ENCODE measurements at regions not wholly inside any gene's neighbourhood (a gene's known extent, or its start where the extent isn't known, plus 50 kb on each side); places are given as distances from the start of the nearest gene placed in this dataset.

GRCh38 chr10:128995676-128996075, 471.4 kb upstream of the MGMT start:
- in situ Hi-C loops (cut with MboI) (no loop called here), intact Hi-C loops (cut with micrococcal nuclease) (no loop called here)
- no peak for TF ChIP-seq IRF2 (CRISPR knock-in tag; IDR thresholded peaks at IDR 0.05)
- peak; percentile 24 for TF ChIP-seq RBM25 (IDR thresholded peaks at IDR 0.05; ENCODE audit: low read depth, low read length, severe bottlenecking)
- Histone ChIP-seq H3K27me3 (ENCODE audit: control insufficient read depth in 2 of 2, insufficient read depth in 2 of 2, low read length in 2 of 2) (peaks cover 0 to 15% of the 10 kb centered on the region in 2 experiments; a peak in 3 of 5 replicates), H3K36me3 (ENCODE audit: control insufficient read depth, insufficient read depth, low read length) (no peaks in the 10 kb centered on the region), H3K9ac (ENCODE audit: insufficient read depth in 1 of 2, low read depth in 2 of 2, low read length in 2 of 2) (no peak overlapping the region), H3K4me2 (ENCODE audit: insufficient read depth, low read length) (no peak overlapping the region), H3K79me2 (ENCODE audit: control insufficient read depth, insufficient read depth, low read length) (no peaks in the 10 kb centered on the region), H3K4me1 (replicated peaks in 1 of 2; ENCODE audit: control insufficient read depth in 2 of 2, insufficient read depth in 2 of 2, low read length in 2 of 2) (no peaks in the 10 kb centered on the region), H3K9me3 (replicated peaks; ENCODE audit: control insufficient read depth, insufficient read depth, low read depth, low read length) (no peaks in the 10 kb centered on the region), H3K27ac (ENCODE audit: extremely low read depth, low read depth, low read length) (no peak overlapping the region), H2AFZ (ENCODE audit: low read depth, low read length) (no peak overlapping the region), H3K9me1 (ENCODE audit: control insufficient read depth, insufficient read depth, low read length) (no peaks in the 10 kb centered on the region), H4K20me1 (replicated peaks; ENCODE audit: control insufficient read depth, insufficient read depth, low read length) (no peaks in the 10 kb centered on the region), H3K4me3 (no peak overlapping the region)
- no TSS peak for BruUV-seq (replicated peaks)
- ChIA-PET POLR2A (interaction anchor here (0.6 kb wide), 2 partner anchors 11 to 55 kb away, joined by 3 to 4 read pairs; no protein-coding TSS in a partner anchor), CTCF (ENCODE audit: low intra/inter-chr PET ratio) (no interaction called here)
- 0% methylated on average over 2 of the region's 2 CpGs for WGBS (ENCODE audit: insufficient coverage, low coverage, missing lambda C conversion rate)
- no peak for FAIRE-seq
- no peak for DNase-seq (ENCODE audit: extremely low read depth in 1 of 4, low spot score in 3 of 4)
- no peak for ATAC-seq

- POLR2A ChIA-PET, result interaction anchor here (0.5 to 0.6 kb wide), 2 partner anchors 10 to 37 kb away, joined by 3 to 4 read pairs; no protein-coding TSS in a partner anchor
- peaks cover 0 to 13% of the 10 kb centered on the region in 2 experiments; a peak in 3 of 5 replicates for H3K27me3 ChIP-seq (ENCODE audit: control insufficient read depth in 2 of 2, insufficient read depth in 2 of 2, low read length in 2 of 2)
- in situ Hi-C loops (cut with MboI), result no loop called here
- H4K20me1 ChIP-seq (replicated peaks; ENCODE audit: control insufficient read depth, insufficient read depth, low read length), result no peaks in the 10 kb centered on the region
- no peak for FAIRE-seq
- no peaks in the 10 kb centered on the region for H3K36me3 ChIP-seq (ENCODE audit: control insufficient read depth, insufficient read depth, low read length)
- H3K9me3 ChIP-seq (replicated peaks; ENCODE audit: control insufficient read depth, insufficient read depth, low read depth, low read length), result no peaks in the 10 kb centered on the region
- no peak overlapping the region for H3K4me3 ChIP-seq
- H3K27ac ChIP-seq (ENCODE audit: extremely low read depth, low read depth, low read length), result no peak overlapping the region
- no peaks in the 10 kb centered on the region for H3K4me1 ChIP-seq (replicated peaks in 1 of 2; ENCODE audit: control insufficient read depth in 2 of 2, insufficient read depth in 2 of 2, low read length in 2 of 2)
- no peak overlapping the region for H3K4me2 ChIP-seq (ENCODE audit: insufficient read depth, low read length)
- no peak overlapping the region for H2AFZ ChIP-seq (ENCODE audit: low read depth, low read length)
- CTCF ChIA-PET (ENCODE audit: low intra/inter-chr PET ratio), result no interaction called here
- no peak for DNase-seq (ENCODE audit: extremely low read depth in 1 of 4, low spot score in 3 of 4)
- intact Hi-C loops (cut with micrococcal nuclease), result no loop called here
- BruUV-seq (replicated peaks), result no TSS peak
- no peaks in the 10 kb centered on the region for H3K9me1 ChIP-seq (ENCODE audit: control insufficient read depth, insufficient read depth, low read length)
- no peak for ATAC-seq
- 0% methylated on average over 4 of the region's 8 CpGs for WGBS (ENCODE audit: insufficient coverage, low coverage, missing lambda C conversion rate)
- H3K79me2 ChIP-seq (ENCODE audit: control insufficient read depth, insufficient read depth, low read length), result no peaks in the 10 kb centered on the region
- no peak overlapping the region for H3K9ac ChIP-seq (ENCODE audit: insufficient read depth in 1 of 2, low read depth in 2 of 2, low read length in 2 of 2)
- no peak for TF ChIP-seq ZBTB33 (CRISPR knock-in tag; IDR thresholded peaks at IDR 0.05)
- no peak for TF ChIP-seq ID3 (CRISPR knock-in tag; IDR thresholded peaks at IDR 0.05)
- no peak for TF ChIP-seq ID3 (tag; IDR thresholded peaks at IDR 0.05)
- TF ChIP-seq ZNF583 (CRISPR knock-in tag; IDR thresholded peaks at IDR 0.05), result no peak
- no peak for TF ChIP-seq HSF4 (CRISPR knock-in tag; IDR thresholded peaks at IDR 0.05; ENCODE audit: borderline replicate concordance)
- no peak for TF ChIP-seq FOXJ3 (CRISPR knock-in tag; IDR thresholded peaks at IDR 0.05)
- no peak for TF ChIP-seq ZMIZ1 (IDR thresholded peaks at IDR 0.05; ENCODE audit: low read depth in 2 of 2, low read length in 2 of 2)
These were observed 470.9 kb upstream of the MGMT start for GRCh38 chr10:128996092-128996491.

All from K562 (cell line).